ENCODE measurements at regions not wholly inside any gene's neighbourhood (a gene's known extent, or its start where the extent isn't known, plus 50 kb on each side); places are given as distances from the start of the nearest gene placed in this dataset.

GRCh38 chr11:22474616-22475015, 136.4 kb downstream of the SLC17A6 start:
- no peak for TF ChIP-seq POLR2A (IDR thresholded peaks at IDR 0.05; ENCODE audit: control extremely low read depth in 1 of 2, low read depth in 2 of 2, low read length in 2 of 2)
- TF ChIP-seq JUN (IDR thresholded peaks at IDR 0.05; ENCODE audit: low read depth, low read length), result no peak
- no peak for TF ChIP-seq CTCF (IDR thresholded peaks at IDR 0.05; ENCODE audit: control extremely low read depth in 1 of 3, insufficient read depth in 1 of 3, low read depth in 1 of 3, low read length in 3 of 3)
- TF ChIP-seq ASH2L (IDR thresholded peaks at IDR 0.05; ENCODE audit: low read length), result no peak
- TF ChIP-seq CHD1 (IDR thresholded peaks at IDR 0.05; ENCODE audit: low read depth, low read length), result no peak
- no peak for TF ChIP-seq CREB1 (IDR thresholded peaks at IDR 0.05)
- TF ChIP-seq EZH2 (IDR thresholded peaks at IDR 0.05; ENCODE audit: low read depth, low read length, severe bottlenecking), result no peak
- no peak for TF ChIP-seq TAF1 (IDR thresholded peaks at IDR 0.05; ENCODE audit: low read depth, low read length)
- TF ChIP-seq CEBPB (IDR thresholded peaks at IDR 0.05; ENCODE audit: low read depth, low read length), result no peak
- TF ChIP-seq EP300 (IDR thresholded peaks at IDR 0.05; ENCODE audit: borderline replicate concordance in 1 of 2, low read depth in 2 of 2, low read length in 2 of 2), result no peak
- no peak for TF ChIP-seq SP1 (IDR thresholded peaks at IDR 0.05; ENCODE audit: low read depth, low read length)

Data from H1 (cell line).